ENCODE measurements at regions not wholly inside any gene's neighbourhood (a gene's known extent, or its start where the extent isn't known, plus 50 kb on each side); places are given as distances from the start of the nearest gene placed in this dataset.

- TF ChIP-seq ISL1 (CRISPR knock-in tag; IDR thresholded peaks at IDR 0.05) (no peak), CSRNP3 (CRISPR knock-in tag; IDR thresholded peaks at IDR 0.05) (no peak), ESRRG (CRISPR knock-in tag; IDR thresholded peaks at IDR 0.05) (no peak), ZNF8 (CRISPR knock-in tag; IDR thresholded peaks at IDR 0.05) (no peak), BACH2 (CRISPR knock-in tag; IDR thresholded peaks at IDR 0.05; ENCODE audit: borderline replicate concordance) (no peak), TOX (CRISPR knock-in tag; IDR thresholded peaks at IDR 0.05; ENCODE audit: borderline replicate concordance) (no peak), ZNF70 (CRISPR knock-in tag; IDR thresholded peaks at IDR 0.05) (no peak), ZC3H10 (CRISPR knock-in tag; IDR thresholded peaks at IDR 0.05) (no peak), PATZ1 (CRISPR knock-in tag; IDR thresholded peaks at IDR 0.05; ENCODE audit: borderline replicate concordance) (no peak), POU6F1 (CRISPR knock-in tag; IDR thresholded peaks at IDR 0.05; ENCODE audit: borderline replicate concordance, low read depth) (no peak), RARB (CRISPR knock-in tag; IDR thresholded peaks at IDR 0.05) (no peak), ZFP30 (CRISPR knock-in tag; IDR thresholded peaks at IDR 0.05) (no peak), CREB5 (CRISPR knock-in tag; IDR thresholded peaks at IDR 0.05; ENCODE audit: low read depth) (no peak), OSR1 (CRISPR knock-in tag; IDR thresholded peaks at IDR 0.05) (no peak)
- no peak for ATAC-seq
Measured at GRCh38 chr2:234548695-234549420, 52.0 kb upstream of the ARL4C start.

GRCh38 chr2:234546770-234547169, 49.9 kb upstream of the ARL4C start:
- no peak for ATAC-seq
- no peak for TF ChIP-seq TSHZ2 (CRISPR knock-in tag; IDR thresholded peaks at IDR 0.05)
- TF ChIP-seq ISL1 (CRISPR knock-in tag; IDR thresholded peaks at IDR 0.05): no peak
- no peak for TF ChIP-seq PATZ1 (CRISPR knock-in tag; IDR thresholded peaks at IDR 0.05; ENCODE audit: borderline replicate concordance)
- TF ChIP-seq CSRNP3 (CRISPR knock-in tag; IDR thresholded peaks at IDR 0.05): no peak
- TF ChIP-seq GLIS3 (CRISPR knock-in tag; IDR thresholded peaks at IDR 0.05): no peak
- no peak for TF ChIP-seq POU6F1 (CRISPR knock-in tag; IDR thresholded peaks at IDR 0.05; ENCODE audit: borderline replicate concordance, low read depth)
- TF ChIP-seq ESRRG (CRISPR knock-in tag; IDR thresholded peaks at IDR 0.05): no peak
- no peak for TF ChIP-seq BACH2 (CRISPR knock-in tag; IDR thresholded peaks at IDR 0.05; ENCODE audit: borderline replicate concordance)
- TF ChIP-seq TCF4 (CRISPR knock-in tag; IDR thresholded peaks at IDR 0.05; ENCODE audit: borderline replicate concordance): no peak
- no peak for TF ChIP-seq ZNF565 (CRISPR knock-in tag; conservative IDR thresholded peaks at IDR 0.05; ENCODE audit: low read depth)
- no peak for TF ChIP-seq ARNTL (CRISPR knock-in tag; IDR thresholded peaks at IDR 0.05; ENCODE audit: borderline replicate concordance, low read depth)
- TF ChIP-seq ZNF70 (CRISPR knock-in tag; IDR thresholded peaks at IDR 0.05): no peak
- TF ChIP-seq CREB5 (CRISPR knock-in tag; IDR thresholded peaks at IDR 0.05; ENCODE audit: low read depth): no peak
- TF ChIP-seq TOX (CRISPR knock-in tag; IDR thresholded peaks at IDR 0.05; ENCODE audit: borderline replicate concordance): no peak
- TF ChIP-seq OSR1 (CRISPR knock-in tag; IDR thresholded peaks at IDR 0.05): no peak
- no peak for TF ChIP-seq RARB (CRISPR knock-in tag; IDR thresholded peaks at IDR 0.05)
- TF ChIP-seq ZC3H10 (CRISPR knock-in tag; IDR thresholded peaks at IDR 0.05): no peak
- no peak for TF ChIP-seq PPARA (CRISPR knock-in tag; IDR thresholded peaks at IDR 0.05; ENCODE audit: borderline replicate concordance)
- no peak for TF ChIP-seq ZNF8 (CRISPR knock-in tag; IDR thresholded peaks at IDR 0.05)
- TF ChIP-seq ZFP30 (CRISPR knock-in tag; IDR thresholded peaks at IDR 0.05): no peak

Measured in SK-N-SH treated with all-trans-retinoic acid at 6 μM for 48 hours (cell line).